ENCODE measurements at regions not wholly inside any gene's neighbourhood (a gene's known extent, or its start where the extent isn't known, plus 50 kb on each side); places are given as distances from the start of the nearest gene placed in this dataset.

- no peak for TF ChIP-seq CTCF (IDR thresholded peaks at IDR 0.05; ENCODE audit: low read depth, low read length)
- DNase-seq (ENCODE audit: extremely low read depth, low read depth): no peak
Measured at GRCh38 chr22:34508797-34509196, 557.2 kb upstream of the ISX start.

GRCh38 chr22:34526681-34527080 is 539.3 kb upstream of the ISX start:
- no peak for TF ChIP-seq CTCF (IDR thresholded peaks at IDR 0.05; ENCODE audit: low read depth, low read length)

GRCh38 chr22:34534101-34534500 is 531.9 kb upstream of the ISX start:
- no peak for TF ChIP-seq CTCF (IDR thresholded peaks at IDR 0.05; ENCODE audit: low read depth, low read length)

More at GRCh38 chr22:34526681-34527080, 539.3 kb upstream of the ISX start:
- DNase-seq (ENCODE audit: extremely low read depth, low read depth): no peak

GRCh38 chr22:34567367-34567766 is 498.6 kb upstream of the ISX start:
- no peak for TF ChIP-seq CTCF (IDR thresholded peaks at IDR 0.05; ENCODE audit: low read depth, low read length)
- no peak for DNase-seq (ENCODE audit: extremely low read depth, low read depth)

More at GRCh38 chr22:34534101-34534500, 531.9 kb upstream of the ISX start:
- DNase-seq (ENCODE audit: extremely low read depth, low read depth): no peak

- no peak for TF ChIP-seq CTCF (IDR thresholded peaks at IDR 0.05; ENCODE audit: low read depth, low read length)
- DNase-seq (ENCODE audit: extremely low read depth, low read depth): no peak
Measured at GRCh38 chr22:34570408-34570807, 495.6 kb upstream of the ISX start.

GRCh38 chr22:34579519-34579918 is 486.4 kb upstream of the ISX start:
- TF ChIP-seq CTCF (IDR thresholded peaks at IDR 0.05; ENCODE audit: low read depth, low read length): no peak
- DNase-seq (ENCODE audit: extremely low read depth, low read depth): no peak

- no peak for DNase-seq (ENCODE audit: extremely low read depth, low read depth)
- no peak for TF ChIP-seq CTCF (IDR thresholded peaks at IDR 0.05; ENCODE audit: low read depth, low read length)
Measured at GRCh38 chr22:34587357-34588356, 478.3 kb upstream of the ISX start.

Measured in AG09319 (cell line).